ENCODE measurements at regions not wholly inside any gene's neighbourhood (a gene's known extent, or its start where the extent isn't known, plus 50 kb on each side); places are given as distances from the start of the nearest gene placed in this dataset.

DNA sequence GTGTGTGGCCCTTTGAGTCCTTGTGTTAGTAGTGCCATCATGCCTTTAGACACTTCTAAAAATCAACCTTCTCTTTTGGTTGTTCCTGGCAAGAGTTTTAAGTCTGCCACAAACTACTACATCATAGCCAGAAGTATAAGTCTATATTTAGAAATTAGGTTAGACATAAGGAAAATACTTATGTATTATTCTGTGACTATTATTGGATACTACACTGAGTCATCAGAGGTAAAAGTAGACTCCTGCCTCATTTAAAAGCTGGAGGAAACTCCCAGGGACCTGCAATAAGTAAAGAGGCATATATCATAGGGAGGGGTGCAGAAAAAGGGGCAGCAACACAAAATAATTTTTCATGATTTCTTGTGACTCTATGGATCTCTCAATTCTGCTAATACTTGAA is 99.4 kb upstream of the OSR1 start:
- Histone ChIP-seq H3K4me3 (ENCODE audit: low read length in 2 of 2) (no peak overlapping the region), H3K27me3 (ENCODE audit: control insufficient read depth in 1 of 2, insufficient read depth in 2 of 2, low read length in 2 of 2) (no peaks in the 10 kb centered on the region), H3K36me3 (ENCODE audit: control insufficient read depth in 2 of 2, insufficient read depth in 2 of 2, low read length in 2 of 2) (no peaks in the 10 kb centered on the region), H3K4me1 (ENCODE audit: control insufficient read depth, insufficient read depth, low read length) (no peaks in the 10 kb centered on the region), H3K9me3 (ENCODE audit: control insufficient read depth in 2 of 2, low read length in 2 of 2) (peaks cover 0 to 3% of the 10 kb centered on the region in 2 donors), H3K27ac (ENCODE audit: low read length) (no peak overlapping the region), H3K9ac (ENCODE audit: low read length in 2 of 2) (no peak overlapping the region)

DNA sequence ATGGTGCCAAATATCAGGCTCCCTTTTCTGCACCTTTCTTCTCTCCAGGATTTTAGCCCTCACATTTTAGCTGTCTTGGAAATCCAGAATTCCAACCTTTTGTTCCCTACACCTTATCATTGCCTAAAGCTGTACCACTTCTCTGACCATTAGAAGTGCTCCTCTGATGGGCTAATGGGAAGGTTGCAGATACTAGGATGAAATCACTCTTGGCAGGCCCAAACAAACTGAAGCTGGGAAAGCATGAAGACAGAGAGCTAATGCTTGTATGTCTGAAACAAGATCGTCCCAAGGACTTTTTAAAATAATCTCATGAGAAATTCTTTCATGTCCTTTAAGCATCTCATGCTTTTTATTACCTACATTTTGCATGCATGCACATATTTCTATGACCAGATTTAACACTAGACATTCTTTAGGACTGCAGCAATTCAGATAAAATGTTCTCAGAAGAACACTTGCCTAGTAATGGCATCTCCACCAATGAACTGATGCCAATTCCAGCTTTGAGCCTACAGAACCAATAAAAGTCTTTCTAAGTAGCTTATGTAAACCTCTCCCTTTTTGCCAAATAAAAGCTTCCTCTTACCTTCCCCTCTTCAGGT is 98.4 kb upstream of the OSR1 start:
- Histone ChIP-seq H3K4me1 (ENCODE audit: control insufficient read depth, insufficient read depth, low read length) (no peaks in the 10 kb centered on the region), H3K36me3 (ENCODE audit: control insufficient read depth in 2 of 2, insufficient read depth in 2 of 2, low read length in 2 of 2) (no peaks in the 10 kb centered on the region), H3K9me3 (ENCODE audit: control insufficient read depth in 2 of 2, low read length in 2 of 2) (peaks cover 0 to 3% of the 10 kb centered on the region in 2 donors), H3K9ac (ENCODE audit: low read length in 2 of 2) (no peak overlapping the region), H3K27me3 (ENCODE audit: control insufficient read depth in 1 of 2, insufficient read depth in 2 of 2, low read length in 2 of 2) (no peaks in the 10 kb centered on the region), H3K27ac (ENCODE audit: low read length) (no peak overlapping the region), H3K4me3 (ENCODE audit: low read length in 2 of 2) (no peak overlapping the region)

DNA sequence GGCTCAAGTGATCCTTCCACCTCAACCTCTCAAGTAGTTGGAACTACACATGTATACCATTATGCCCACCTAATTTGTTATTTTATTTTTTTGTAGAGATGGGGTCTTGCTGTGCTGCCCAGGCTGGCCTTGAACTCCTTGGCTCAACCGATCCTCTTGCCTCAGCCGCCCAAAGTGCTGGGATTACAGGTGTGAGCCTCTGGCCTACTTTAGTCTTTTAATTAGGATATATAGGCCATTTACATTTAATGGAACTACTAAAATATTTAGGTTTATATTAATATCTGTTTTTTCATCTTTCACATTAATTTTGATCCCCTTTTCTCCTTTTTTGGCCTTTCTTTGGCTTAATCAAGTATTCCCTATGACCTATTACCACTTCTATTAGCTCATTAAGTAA is 95.7 kb upstream of the OSR1 start:
- no peaks in the 10 kb centered on the region for H3K27me3 ChIP-seq (ENCODE audit: control insufficient read depth in 1 of 2, insufficient read depth in 2 of 2, low read length in 2 of 2)
- no peak overlapping the region for H3K9ac ChIP-seq (ENCODE audit: low read length in 2 of 2)
- no peaks in the 10 kb centered on the region for H3K36me3 ChIP-seq (ENCODE audit: control insufficient read depth in 2 of 2, insufficient read depth in 2 of 2, low read length in 2 of 2)
- no peak overlapping the region for H3K27ac ChIP-seq (ENCODE audit: low read length)
- peaks cover 0 to 3% of the 10 kb centered on the region in 2 donors for H3K9me3 ChIP-seq (ENCODE audit: control insufficient read depth in 2 of 2, low read length in 2 of 2)
- no peaks in the 10 kb centered on the region for H3K4me1 ChIP-seq (ENCODE audit: control insufficient read depth, insufficient read depth, low read length)
- H3K4me3 ChIP-seq (ENCODE audit: low read length in 2 of 2): no peak overlapping the region

DNA sequence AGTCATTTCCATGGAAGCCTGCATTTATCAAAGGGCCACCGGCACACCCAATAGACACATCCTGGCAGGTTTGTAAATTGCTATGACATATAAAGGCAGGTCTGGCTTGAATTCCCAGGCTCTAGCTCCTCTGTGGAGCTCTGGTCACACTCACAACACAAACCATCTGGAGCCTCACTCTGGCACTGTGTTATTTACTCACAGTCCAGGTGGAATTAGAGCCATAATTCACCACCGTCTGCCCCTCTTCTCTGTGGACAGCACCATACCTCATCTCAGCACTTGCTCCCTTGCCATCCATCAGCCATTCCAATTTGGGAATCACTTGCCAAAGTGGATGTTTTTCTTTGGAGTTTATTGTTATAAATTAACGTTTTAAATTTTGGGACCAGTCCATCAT is 84.3 kb upstream of the OSR1 start:
- Histone ChIP-seq H3K4me1 (ENCODE audit: control insufficient read depth, insufficient read depth, low read length) (no peaks in the 10 kb centered on the region), H3K4me3 (ENCODE audit: low read length in 2 of 2) (no peak overlapping the region), H3K27ac (ENCODE audit: low read length) (no peak overlapping the region), H3K27me3 (ENCODE audit: control insufficient read depth in 1 of 2, insufficient read depth in 2 of 2, low read length in 2 of 2) (no peaks in the 10 kb centered on the region), H3K36me3 (ENCODE audit: control insufficient read depth in 2 of 2, insufficient read depth in 2 of 2, low read length in 2 of 2) (no peaks in the 10 kb centered on the region), H3K9ac (ENCODE audit: low read length in 2 of 2) (no peak overlapping the region), H3K9me3 (ENCODE audit: control insufficient read depth in 2 of 2, low read length in 2 of 2) (no peaks in the 10 kb centered on the region)

DNA sequence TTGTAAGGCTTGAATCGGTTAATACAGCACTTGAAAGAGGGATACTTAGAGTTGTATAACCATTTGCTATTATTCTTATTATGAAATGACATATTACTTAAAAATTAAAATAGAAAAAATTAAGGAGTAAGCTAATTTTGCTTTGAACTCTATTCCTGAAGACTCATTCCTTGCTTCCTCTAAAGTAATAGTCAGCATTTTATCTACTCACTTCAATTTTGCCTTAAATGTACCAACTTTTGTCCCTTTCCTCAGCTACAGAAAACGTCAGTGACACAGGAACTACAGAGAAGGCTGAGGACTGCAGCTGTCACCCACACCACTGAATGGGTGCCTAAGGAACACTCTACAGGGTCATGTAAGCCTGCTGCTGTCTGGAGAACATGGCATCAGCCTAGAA is 80.7 kb upstream of the OSR1 start:
- no peak overlapping the region for H3K4me3 ChIP-seq (ENCODE audit: low read length in 2 of 2)

DNA sequence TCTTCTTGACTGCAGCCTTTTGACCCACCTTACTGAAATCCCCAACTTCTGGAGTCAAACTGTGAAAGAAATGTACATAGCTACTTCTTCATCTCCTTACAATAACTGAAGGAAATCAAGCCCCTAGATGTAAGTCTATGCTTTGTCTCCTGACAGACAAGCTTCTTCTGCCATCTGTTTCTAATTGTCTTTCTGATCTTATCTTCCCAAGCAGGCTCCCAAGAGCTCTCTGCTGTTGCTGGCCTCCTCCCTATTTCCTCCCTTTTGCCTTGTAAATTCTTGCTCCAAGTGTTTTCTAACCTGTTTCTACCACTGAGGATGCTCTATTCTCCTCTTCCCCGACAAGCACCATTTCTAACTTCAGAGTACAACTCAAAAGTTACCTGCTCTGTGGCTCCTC is 77.4 kb upstream of the OSR1 start:
- Histone ChIP-seq H3K9ac (ENCODE audit: low read length in 2 of 2) (no peak overlapping the region), H3K4me1 (ENCODE audit: control insufficient read depth, insufficient read depth, low read length) (no peaks in the 10 kb centered on the region), H3K36me3 (ENCODE audit: control insufficient read depth in 2 of 2, insufficient read depth in 2 of 2, low read length in 2 of 2) (no peaks in the 10 kb centered on the region), H3K27me3 (ENCODE audit: control insufficient read depth in 1 of 2, insufficient read depth in 2 of 2, low read length in 2 of 2) (no peaks in the 10 kb centered on the region), H3K9me3 (ENCODE audit: control insufficient read depth in 2 of 2, low read length in 2 of 2) (no peaks in the 10 kb centered on the region), H3K27ac (ENCODE audit: low read length) (no peak overlapping the region), H3K4me3 (ENCODE audit: low read length in 2 of 2) (no peak overlapping the region)

More for the DNA sequence above, 80.7 kb upstream of the OSR1 start:
- no peak overlapping the region for H3K27ac ChIP-seq (ENCODE audit: low read length)
- no peak overlapping the region for H3K9ac ChIP-seq (ENCODE audit: low read length in 2 of 2)
- no peaks in the 10 kb centered on the region for H3K4me1 ChIP-seq (ENCODE audit: control insufficient read depth, insufficient read depth, low read length)
- H3K27me3 ChIP-seq (ENCODE audit: control insufficient read depth in 1 of 2, insufficient read depth in 2 of 2, low read length in 2 of 2): no peaks in the 10 kb centered on the region
- H3K9me3 ChIP-seq (ENCODE audit: control insufficient read depth in 2 of 2, low read length in 2 of 2): no peaks in the 10 kb centered on the region
- H3K36me3 ChIP-seq (ENCODE audit: control insufficient read depth in 2 of 2, insufficient read depth in 2 of 2, low read length in 2 of 2): no peaks in the 10 kb centered on the region

DNA sequence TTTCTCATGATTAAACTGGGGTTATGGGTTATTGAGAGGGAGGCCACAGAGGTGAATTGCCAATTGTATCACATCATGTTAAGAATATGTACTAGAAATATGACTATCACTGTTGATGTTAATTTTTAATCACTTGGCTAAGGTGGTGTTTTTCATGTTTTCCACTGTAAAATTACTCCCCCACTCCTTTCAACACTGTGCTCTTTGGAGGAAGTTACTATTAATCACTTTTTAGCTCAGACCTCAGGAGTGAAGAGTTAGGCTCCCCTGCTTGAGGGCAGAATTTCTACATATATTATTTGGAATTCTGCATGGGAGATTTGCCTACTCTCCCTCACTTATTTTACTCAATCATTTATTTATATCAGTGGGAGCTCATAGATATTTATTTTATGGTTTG is 76.0 kb upstream of the OSR1 start:
- Histone ChIP-seq H3K36me3 (ENCODE audit: control insufficient read depth in 2 of 2, insufficient read depth in 2 of 2, low read length in 2 of 2) (no peaks in the 10 kb centered on the region), H3K4me1 (ENCODE audit: control insufficient read depth, insufficient read depth, low read length) (no peaks in the 10 kb centered on the region), H3K9me3 (ENCODE audit: control insufficient read depth in 2 of 2, low read length in 2 of 2) (no peaks in the 10 kb centered on the region), H3K9ac (ENCODE audit: low read length in 2 of 2) (no peak overlapping the region), H3K4me3 (ENCODE audit: low read length in 2 of 2) (no peak overlapping the region), H3K27me3 (ENCODE audit: control insufficient read depth in 1 of 2, insufficient read depth in 2 of 2, low read length in 2 of 2) (no peaks in the 10 kb centered on the region), H3K27ac (ENCODE audit: low read length) (no peak overlapping the region)

DNA sequence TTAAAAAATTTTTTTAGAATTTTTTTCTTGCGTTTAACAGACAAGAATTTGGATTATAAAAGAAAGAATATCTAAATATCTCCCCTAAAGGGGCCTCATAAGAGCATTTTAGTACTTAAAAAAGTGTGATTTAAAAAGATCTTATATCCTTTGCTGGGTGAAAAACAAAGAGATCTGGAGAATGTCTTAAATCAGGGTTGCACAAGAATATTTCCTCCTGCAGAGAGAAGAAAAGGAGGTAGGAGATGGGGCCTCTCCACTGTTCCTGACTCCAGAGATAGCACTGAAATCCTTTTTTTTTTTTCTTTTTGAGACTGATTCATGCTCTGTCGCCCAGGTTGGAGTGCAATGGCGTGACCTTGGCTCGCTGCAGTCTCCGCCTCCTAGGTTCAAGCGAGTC is 68.5 kb upstream of the OSR1 start:
- H3K27me3 ChIP-seq (ENCODE audit: control insufficient read depth in 1 of 2, insufficient read depth in 2 of 2, low read length in 2 of 2): no peaks in the 10 kb centered on the region
- H3K9ac ChIP-seq (ENCODE audit: low read length in 2 of 2): no peak overlapping the region
- H3K9me3 ChIP-seq (ENCODE audit: control insufficient read depth in 2 of 2, low read length in 2 of 2): no peaks in the 10 kb centered on the region
- H3K4me3 ChIP-seq (ENCODE audit: low read length in 2 of 2): no peak overlapping the region
- no peaks in the 10 kb centered on the region for H3K4me1 ChIP-seq (ENCODE audit: control insufficient read depth, insufficient read depth, low read length)
- H3K36me3 ChIP-seq (ENCODE audit: control insufficient read depth in 2 of 2, insufficient read depth in 2 of 2, low read length in 2 of 2): no peaks in the 10 kb centered on the region
- H3K27ac ChIP-seq (ENCODE audit: low read length): no peak overlapping the region

DNA sequence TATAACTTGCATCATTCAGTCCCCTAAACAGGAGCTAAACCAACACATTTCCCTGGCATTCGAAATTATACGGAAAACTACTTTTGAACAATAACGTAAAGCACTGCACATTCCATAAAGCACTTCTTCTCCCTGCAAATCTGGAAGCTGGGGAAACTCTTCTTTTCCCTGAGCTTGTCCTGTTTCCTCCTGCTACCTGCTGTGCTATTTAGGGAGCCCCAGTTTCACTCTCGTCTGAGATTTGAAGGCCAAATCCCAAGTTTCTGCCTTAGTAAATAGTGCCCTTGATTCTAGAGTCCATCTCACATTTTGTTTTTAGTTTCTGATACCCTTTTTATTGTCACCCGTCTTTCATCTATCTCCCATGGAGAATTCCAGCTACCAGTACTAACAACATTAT is 67.7 kb upstream of the OSR1 start:
- H3K27me3 ChIP-seq (ENCODE audit: control insufficient read depth in 1 of 2, insufficient read depth in 2 of 2, low read length in 2 of 2): no peaks in the 10 kb centered on the region
- H3K9ac ChIP-seq (ENCODE audit: low read length in 2 of 2): no peak overlapping the region
- H3K9me3 ChIP-seq (ENCODE audit: control insufficient read depth in 2 of 2, low read length in 2 of 2): no peaks in the 10 kb centered on the region
- H3K27ac ChIP-seq (ENCODE audit: low read length): no peak overlapping the region
- H3K36me3 ChIP-seq (ENCODE audit: control insufficient read depth in 2 of 2, insufficient read depth in 2 of 2, low read length in 2 of 2): no peaks in the 10 kb centered on the region
- H3K4me1 ChIP-seq (ENCODE audit: control insufficient read depth, insufficient read depth, low read length): no peaks in the 10 kb centered on the region
- H3K4me3 ChIP-seq (ENCODE audit: low read length in 2 of 2): no peak overlapping the region

DNA sequence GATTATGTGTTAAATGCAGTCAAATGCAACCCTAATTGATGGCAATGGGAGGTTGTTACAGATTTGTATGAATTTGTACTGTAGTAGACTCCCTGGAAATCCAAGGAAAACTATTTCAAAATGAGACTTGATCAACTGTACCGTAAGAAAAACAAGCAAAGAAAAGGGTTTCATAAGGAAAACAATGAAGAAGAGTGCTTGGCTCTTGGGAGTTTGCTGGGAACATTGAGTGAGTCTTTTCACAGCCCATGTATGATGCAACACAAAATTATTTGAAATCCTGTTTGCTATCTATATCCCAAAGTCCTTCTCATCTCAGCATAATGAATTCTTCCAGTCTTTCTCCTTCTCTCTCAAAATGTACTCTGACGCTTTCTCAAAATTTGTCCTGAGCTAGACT is 67.0 kb upstream of the OSR1 start:
- Histone ChIP-seq H3K4me3 (ENCODE audit: low read length in 2 of 2) (no peak overlapping the region), H3K27ac (ENCODE audit: low read length) (no peak overlapping the region), H3K9me3 (ENCODE audit: control insufficient read depth in 2 of 2, low read length in 2 of 2) (no peaks in the 10 kb centered on the region), H3K27me3 (ENCODE audit: control insufficient read depth in 1 of 2, insufficient read depth in 2 of 2, low read length in 2 of 2) (no peaks in the 10 kb centered on the region), H3K9ac (ENCODE audit: low read length in 2 of 2) (no peak overlapping the region), H3K4me1 (ENCODE audit: control insufficient read depth, insufficient read depth, low read length) (no peaks in the 10 kb centered on the region), H3K36me3 (ENCODE audit: control insufficient read depth in 2 of 2, insufficient read depth in 2 of 2, low read length in 2 of 2) (no peaks in the 10 kb centered on the region)

DNA sequence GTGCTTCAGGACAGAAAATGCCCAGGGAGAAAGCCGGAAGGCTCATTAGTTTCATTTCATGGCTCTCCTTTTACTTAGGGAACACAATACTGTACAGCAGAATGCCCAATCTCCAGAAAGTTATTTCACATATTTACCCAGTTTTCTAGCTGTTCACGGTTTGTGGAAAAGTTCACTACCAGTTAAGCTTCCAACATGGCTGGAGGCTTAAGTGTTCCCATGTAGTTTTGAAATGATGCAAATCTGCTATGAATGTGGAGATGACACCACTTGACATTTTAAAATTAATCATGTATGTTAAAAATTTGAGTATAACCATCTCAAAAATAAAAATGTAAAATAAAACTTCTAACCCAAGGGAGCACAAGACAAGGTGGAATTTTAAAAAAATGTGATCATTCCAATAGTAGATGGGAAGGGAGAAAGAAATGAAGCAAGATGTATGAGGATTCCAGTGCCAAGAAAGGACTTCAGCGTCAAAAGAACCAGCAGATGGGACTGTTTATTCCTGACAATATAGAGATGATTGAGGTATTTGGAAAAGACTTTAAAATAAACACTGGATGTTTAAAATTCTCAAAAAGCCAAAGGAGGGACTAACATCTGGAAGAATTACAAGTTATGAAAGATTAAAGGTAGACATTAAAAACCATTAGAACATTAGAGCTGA is 60.9 kb upstream of the OSR1 start:
- Histone ChIP-seq H3K4me1 (ENCODE audit: control insufficient read depth, insufficient read depth, low read length) (no peaks in the 10 kb centered on the region), H3K27ac (ENCODE audit: low read length) (no peak overlapping the region), H3K9me3 (ENCODE audit: control insufficient read depth in 2 of 2, low read length in 2 of 2) (peaks cover 0 to 2% of the 10 kb centered on the region in 2 donors), H3K27me3 (ENCODE audit: control insufficient read depth in 1 of 2, insufficient read depth in 2 of 2, low read length in 2 of 2) (no peaks in the 10 kb centered on the region), H3K9ac (ENCODE audit: low read length in 2 of 2) (no peak overlapping the region), H3K36me3 (ENCODE audit: control insufficient read depth in 2 of 2, insufficient read depth in 2 of 2, low read length in 2 of 2) (no peaks in the 10 kb centered on the region), H3K4me3 (ENCODE audit: low read length in 2 of 2) (no peak overlapping the region)
